Sigmoid colon (tissue), 4 donors: ENCODE measurements at regions not wholly inside any gene's neighbourhood (a gene's known extent, or its start where the extent isn't known, plus 50 kb on each side); places are given as distances from the start of the nearest gene placed in this dataset.
A peak's percentile ranks its signal among the peaks of the same experiment; 100 is the strongest.

Experiments used
- CTCF ChIP-seq, 4 experiments: fragments of 450-650 bp in 3 of 4; fragments of 200-600 bp in 1 of 4; IDR thresholded peaks; one replicate each; pipeline ENCODE4 v1.5.1; 2016 to 2019; ENCODE audit warnings: antibody characterized with exemption in 4 of 4, mild to moderate bottlenecking in 3 of 4, moderate library complexity in 2 of 4
- EP300 ChIP-seq, 4 donors: sonication (generic); formaldehyde crosslinking; IDR thresholded peaks; one replicate each; pipeline ENCODE4 v1.6.1; 2017; ENCODE audit warnings: antibody characterized with exemption in 4 of 4
- POLR2A ChIP-seq, 2 donors: fragments of 450-650 bp; IDR thresholded peaks; one replicate each; pipeline ENCODE4 v1.6.1; 2016; ENCODE audit warnings: antibody characterized with exemption in 2 of 2, mild to moderate bottlenecking in 2 of 2, moderate library complexity in 2 of 2
- POLR2AphosphoS5 ChIP-seq, 4 donors: sonication (generic); formaldehyde crosslinking; IDR thresholded peaks; one replicate each; pipeline ENCODE4 v1.6.1; 2017; ENCODE audit warnings: antibody characterized with exemption in 4 of 4

- TF ChIP-seq POLR2AphosphoS5 (IDR thresholded peaks at IDR 0.05): peak in 1 of 4 donors; percentile 54
- TF ChIP-seq CTCF (IDR thresholded peaks at IDR 0.05): no peak
- no peak for TF ChIP-seq EP300 (IDR thresholded peaks at IDR 0.05)
- TF ChIP-seq POLR2A (IDR thresholded peaks at IDR 0.05): no peak
These were observed 71.9 kb upstream of the RANBP3L start for GRCh38 chr5:36373527-36374086.
